Stomach (tissue), 8 donors: ENCODE measurements at regions not wholly inside any gene's neighbourhood (a gene's known extent, or its start where the extent isn't known, plus 50 kb on each side); places are given as distances from the start of the nearest gene placed in this dataset.
A peak's percentile ranks its signal among the peaks of the same experiment; 100 is the strongest.

Experiments used
- DNase-seq, 2 donors: peaks; one replicate each; pipeline versions ENCODE4 v3.0.0 to v3.0.0-alpha.2; 2013 to 2019
- H3K27ac ChIP-seq, 5 donors: fragments of 200-600 bp in 4 of 5; sonication (generic) in 4 of 5; one replicate each; pipeline ENCODE4 v1.5.1; 2013 to 2019; ENCODE audit warnings: mild to moderate bottlenecking in 1 of 5, moderate library complexity in 1 of 5
- H3K27me3 ChIP-seq, 3 donors: fragments of 200-600 bp; sonication (generic); one replicate each; pipeline ENCODE4 v1.5.1; 2017 to 2019; ENCODE audit warnings: mixed run types in 1 of 3
- H3K36me3 ChIP-seq, 4 donors: fragments of 200-600 bp; sonication (generic); 1 replicate in 3 of 4; 2 replicates in 1 of 4; pipeline ENCODE4 v1.5.1; 2016 to 2019
- H3K4me1 ChIP-seq, 4 donors: fragments of 200-600 bp; sonication (generic); one replicate each; pipeline ENCODE4 v1.5.1; 2016 to 2019
- H3K4me3 ChIP-seq, 4 donors: fragments of 200-600 bp; sonication (generic) in 3 of 4; one replicate each; pipeline ENCODE4 v1.5.1; 2016 to 2019; ENCODE audit warnings: mild to moderate bottlenecking in 1 of 4
- H3K9me3 ChIP-seq, 4 donors: fragments of 200-600 bp; sonication (generic); one replicate each; pipeline ENCODE4 v1.5.1; 2016 to 2019
- EP300 ChIP-seq: sonication (generic); formaldehyde crosslinking; IDR thresholded peaks from one replicate; pipeline ENCODE4 v1.6.1; 2017; ENCODE audit warnings: antibody characterized with exemption
- POLR2A ChIP-seq, 4 donors: fragments of 450-650 bp; IDR thresholded peaks; one replicate each; pipeline ENCODE4 v1.6.1; 2016; ENCODE audit warnings: antibody characterized with exemption in 4 of 4, control low read depth in 2 of 4, mild to moderate bottlenecking in 1 of 4, moderate library complexity in 1 of 4
- POLR2AphosphoS5 ChIP-seq, 3 donors: sonication (generic); formaldehyde crosslinking; IDR thresholded peaks; one replicate each; pipeline ENCODE4 v1.6.1; 2016; ENCODE audit warnings: antibody characterized with exemption in 3 of 3
- WGBS, 5 donors: extraction: QIAGEN DNeasy Blood & Tissue Kit in 3 of 5; methylation state at CpG; one replicate each; pipeline versions ENCODE4 v1.1.5 to v1.1.7; 2013 to 2018; 5-methylcytosine and 5-hydroxymethylcytosine counted together
- intact Hi-C: fragments of 100-400 bp; cut with DNase I; formaldehyde crosslinking; loops from one replicate; pipeline ENCODE4 v1.15.1; 2023; ENCODE audit warnings: low total_unique reads
- TF ChIP-seq, protein P1 (sequence below), 7 experiments: fragments of 450-650 bp in 4 of 7; fragments of 200-600 bp in 3 of 7; sonication (generic) in 3 of 7; IDR thresholded peaks; one replicate each; pipeline ENCODE4 v1.5.1; 2016 to 2019; ENCODE audit warnings: antibody characterized with exemption in 7 of 7, control low read depth in 2 of 7, mild to moderate bottlenecking in 1 of 7
- donor health status: healthy with polysubstance abuse.
- donor health status: Bipolar disorder and iron deficiency.
- donor health status: healthy.

GRCh38 chr9:82604947-82605656, 457.8 kb downstream of the RASEF start:
- Histone ChIP-seq H3K36me3 (no peaks in the 10 kb centered on the region), H3K27ac (peak overlapping the region in 1 of 5 donors; percentile 10), H3K4me1 (peaks cover 9 to 38% (median 24%) of the 10 kb centered on the region in 4 donors), H3K27me3 (no peaks in the 10 kb centered on the region), H3K4me3 (no peak overlapping the region), H3K9me3 (no peaks in the 10 kb centered on the region)
- WGBS, 5 donors: 21 to 37% (median 28%) methylated on average over 3 of the region's 3 CpGs
- DNase-seq: peak; percentile 30 to 69
- intact Hi-C loops: loop anchor here (10.0 kb wide), 1 partner anchor 60 kb away; no protein-coding TSS in a partner anchor
- TF ChIP-seq EP300: no peak
- no peak for TF ChIP-seq POLR2A (IDR thresholded peaks at IDR 0.05)
- TF ChIP-seq, protein P1, sequence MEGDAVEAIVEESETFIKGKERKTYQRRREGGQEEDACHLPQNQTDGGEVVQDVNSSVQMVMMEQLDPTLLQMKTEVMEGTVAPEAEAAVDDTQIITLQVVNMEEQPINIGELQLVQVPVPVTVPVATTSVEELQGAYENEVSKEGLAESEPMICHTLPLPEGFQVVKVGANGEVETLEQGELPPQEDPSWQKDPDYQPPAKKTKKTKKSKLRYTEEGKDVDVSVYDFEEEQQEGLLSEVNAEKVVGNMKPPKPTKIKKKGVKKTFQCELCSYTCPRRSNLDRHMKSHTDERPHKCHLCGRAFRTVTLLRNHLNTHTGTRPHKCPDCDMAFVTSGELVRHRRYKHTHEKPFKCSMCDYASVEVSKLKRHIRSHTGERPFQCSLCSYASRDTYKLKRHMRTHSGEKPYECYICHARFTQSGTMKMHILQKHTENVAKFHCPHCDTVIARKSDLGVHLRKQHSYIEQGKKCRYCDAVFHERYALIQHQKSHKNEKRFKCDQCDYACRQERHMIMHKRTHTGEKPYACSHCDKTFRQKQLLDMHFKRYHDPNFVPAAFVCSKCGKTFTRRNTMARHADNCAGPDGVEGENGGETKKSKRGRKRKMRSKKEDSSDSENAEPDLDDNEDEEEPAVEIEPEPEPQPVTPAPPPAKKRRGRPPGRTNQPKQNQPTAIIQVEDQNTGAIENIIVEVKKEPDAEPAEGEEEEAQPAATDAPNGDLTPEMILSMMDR (IDR thresholded peaks at IDR 0.05): no peak
- TF ChIP-seq POLR2AphosphoS5 (IDR thresholded peaks at IDR 0.05): no peak

- peaks cover 5 to 32% (median 20%) of the 10 kb centered on the region in 4 donors for H3K4me1 ChIP-seq
- intact Hi-C loops: loop anchor here (10.0 kb wide), 1 partner anchor 61 kb away; no protein-coding TSS in a partner anchor
- DNase-seq: no peak
Observed at GRCh38 chr9:82605657-82606031, 457.3 kb downstream of the RASEF start.

DNA sequence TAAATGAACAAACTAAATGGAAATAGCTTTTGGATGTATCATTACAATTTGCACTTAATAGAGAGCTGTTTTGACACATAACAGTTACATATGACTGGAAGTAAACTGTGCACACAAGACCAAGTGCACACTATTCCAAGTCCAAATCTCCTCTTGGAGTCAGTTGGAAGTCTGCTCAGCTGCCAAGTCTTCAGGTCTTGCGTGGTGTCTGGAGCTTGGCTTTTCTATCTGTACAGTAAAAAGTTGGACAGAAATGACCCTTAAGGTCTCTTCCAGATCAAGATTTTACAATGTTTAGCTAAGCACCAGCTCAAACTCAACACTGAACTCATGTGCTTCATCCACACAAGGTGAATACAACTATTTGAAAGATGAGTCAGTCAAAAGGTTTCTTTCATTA, 456.9 kb downstream of the RASEF start:
- H3K36me3 ChIP-seq: no peaks in the 10 kb centered on the region
- no peak overlapping the region for H3K4me3 ChIP-seq
- peaks cover under 1 to 28% (median 18%) of the 10 kb centered on the region in 4 donors for H3K4me1 ChIP-seq
- TF ChIP-seq POLR2A (IDR thresholded peaks at IDR 0.05) (no peak), EP300 (no peak), POLR2AphosphoS5 (IDR thresholded peaks at IDR 0.05) (no peak)
- TF ChIP-seq, protein P1 (IDR thresholded peaks at IDR 0.05): no peak
- peak in 1 of 2 donors; percentile 25 for DNase-seq
- no peaks in the 10 kb centered on the region for H3K27me3 ChIP-seq
- intact Hi-C loops: loop anchor here (10.0 kb wide), 1 partner anchor 61 kb away; no protein-coding TSS in a partner anchor
- H3K9me3 ChIP-seq: no peaks in the 10 kb centered on the region
- WGBS, 5 donors: 14 to 41% (median 35%) methylated on average over 1 of the region's 1 CpG
- H3K27ac ChIP-seq: no peak overlapping the region

More at GRCh38 chr9:82605657-82606031, 457.3 kb downstream of the RASEF start:
- Histone ChIP-seq H3K4me3 (no peak overlapping the region), H3K36me3 (no peaks in the 10 kb centered on the region), H3K9me3 (no peaks in the 10 kb centered on the region), H3K27ac (peak overlapping the region in 1 of 5 donors; percentile 10), H3K27me3 (no peaks in the 10 kb centered on the region)
- TF ChIP-seq POLR2A (IDR thresholded peaks at IDR 0.05) (no peak), EP300 (no peak), POLR2AphosphoS5 (IDR thresholded peaks at IDR 0.05) (no peak)
- TF ChIP-seq, protein P1 (IDR thresholded peaks at IDR 0.05): no peak

GRCh38 chr9:82606492-82607382, 456.2 kb downstream of the RASEF start:
- intact Hi-C loops: loop anchor here (10.0 kb wide), 1 partner anchor 62 kb away; no protein-coding TSS in a partner anchor
- H3K27ac ChIP-seq: no peak overlapping the region

More at GRCh38 chr9:82606492-82607382, 456.2 kb downstream of the RASEF start:
- Histone ChIP-seq H3K27me3 (no peaks in the 10 kb centered on the region), H3K4me1 (peaks cover 0 to 21% (median 14%) of the 10 kb centered on the region in 4 donors), H3K9me3 (no peaks in the 10 kb centered on the region), H3K4me3 (no peak overlapping the region), H3K36me3 (no peaks in the 10 kb centered on the region)
- peak; percentile 39 to 91 for DNase-seq
- TF ChIP-seq, protein P1 (IDR thresholded peaks at IDR 0.05): peak in 5 of 7 experiments; percentile 35 to 57 (median 44)
- TF ChIP-seq POLR2A (IDR thresholded peaks at IDR 0.05) (no peak), EP300 (no peak)
- 45 to 49% (median 47%) methylated on average over 7 of the region's 7 CpGs for WGBS, 5 donors
